GM12874 (cell line): ENCODE measurements at regions not wholly inside any gene's neighbourhood (a gene's known extent, or its start where the extent isn't known, plus 50 kb on each side); places are given as distances from the start of the nearest gene placed in this dataset.

Source experiments
- CTCF ChIP-seq: IDR thresholded peaks from 2 replicates; pipeline ENCODE4 v1.5.1; 2011; ENCODE audit warnings: low read depth, mild to moderate bottlenecking, control low read depth, low read length, moderate library complexity; ENCODE audit not compliant: insufficient read depth

GRCh38 chr1:232732344-232732910 lies 72.8 kb upstream of the MAP10 start:
- no peak for TF ChIP-seq CTCF

GRCh38 chr1:232737917-232738316 lies 67.3 kb upstream of the MAP10 start:
- TF ChIP-seq CTCF, result no peak

- no peak for TF ChIP-seq CTCF
Observed at GRCh38 chr1:232743999-232744398, 61.2 kb upstream of the MAP10 start.

- no peak for TF ChIP-seq CTCF
Observed at GRCh38 chr1:232744847-232745246, 60.4 kb upstream of the MAP10 start.

GRCh38 chr1:232748910-232749368 lies 56.3 kb upstream of the MAP10 start:
- TF ChIP-seq CTCF, result no peak

GRCh38 chr1:232751393-232752140 lies 53.6 kb upstream of the MAP10 start:
- TF ChIP-seq CTCF, result no peak

GRCh38 chr1:232752365-232752764 lies 52.9 kb upstream of the MAP10 start:
- TF ChIP-seq CTCF, result no peak
